T1000 (cell line): ENCODE measurements at regions not wholly inside any gene's neighbourhood (a gene's known extent, or its start where the extent isn't known, plus 50 kb on each side); places are given as distances from the start of the nearest gene placed in this dataset.
"Not testable (repeated sequence)": the region's sequence is repeated elsewhere in the genome, so short reads cannot be mapped to it uniquely, and the experiment has no call there.

ENCODE experiments used
- DNase-seq: peaks from one replicate; lab custom pipeline; 2025; ENCODE audit warnings: mixed read lengths; lab: John Stamatoyannopoulos, UW

GRCh38 chr2:126222278-126222677, 433.7 kb upstream of the GYPC start:
- DNase-seq: no peak

DNA sequence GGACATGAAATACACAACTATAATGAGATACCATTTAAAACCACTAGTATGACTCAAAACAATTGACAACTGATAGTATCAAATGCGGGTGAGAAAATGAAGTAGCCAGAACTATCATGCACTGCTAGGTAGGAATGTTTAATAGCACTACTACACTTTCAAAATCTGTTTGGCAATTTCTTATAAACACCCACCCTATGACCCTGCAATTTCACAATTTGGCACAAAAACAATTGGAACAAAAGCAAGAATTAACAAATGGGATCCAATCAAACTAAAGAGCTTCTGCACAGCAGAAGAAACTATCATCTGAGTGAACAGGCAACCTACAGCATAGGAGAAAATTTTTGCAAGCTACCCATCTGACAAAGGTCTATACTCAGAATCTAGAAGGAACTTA, 431.2 kb upstream of the GYPC start:
- DNase-seq: no peak

DNA sequence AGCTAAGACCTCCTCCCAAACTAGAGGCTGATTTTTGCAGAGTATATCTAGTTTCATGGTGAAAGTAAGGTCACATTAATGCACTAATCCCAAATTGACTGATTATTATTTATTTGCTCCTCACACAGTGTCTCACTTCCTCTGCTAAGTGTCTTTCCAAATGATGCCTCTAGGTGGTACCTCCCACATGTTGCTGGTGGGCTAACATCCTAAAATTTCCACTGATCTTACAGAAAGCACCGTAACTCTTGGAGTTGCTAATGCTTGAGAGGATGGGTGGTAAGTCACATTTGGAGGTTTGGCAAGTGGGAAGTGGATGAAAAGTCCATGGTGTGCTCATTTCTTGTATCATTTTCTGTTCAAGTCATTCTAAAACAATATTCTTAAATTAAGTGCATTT, 428.7 kb upstream of the GYPC start:
- no peak for DNase-seq

DNA sequence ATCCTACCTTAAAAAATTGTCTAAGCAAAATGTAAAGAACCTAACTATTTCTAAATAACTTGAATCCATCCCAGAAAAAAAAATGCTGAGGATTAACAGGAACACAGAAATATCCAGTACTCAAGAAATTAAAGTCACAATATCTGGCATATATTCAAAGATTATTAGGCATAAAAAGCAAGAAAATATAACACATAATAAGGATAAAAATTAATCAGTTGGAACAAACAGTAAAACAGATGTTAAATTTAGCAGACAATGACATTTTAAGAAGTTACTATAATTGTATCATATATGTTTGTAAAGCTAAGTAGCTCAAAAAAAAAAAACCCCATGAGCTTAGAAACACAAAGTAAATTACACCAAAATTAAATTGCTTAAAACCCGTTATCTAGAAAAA, 427.4 kb upstream of the GYPC start:
- no peak for DNase-seq

- no peak for DNase-seq
Observed at GRCh38 chr2:126238251-126238650, 417.7 kb upstream of the GYPC start.

GRCh38 chr2:126239320-126239955, 416.5 kb upstream of the GYPC start:
- no peak for DNase-seq

GRCh38 chr2:126241001-126241400, 415.0 kb upstream of the GYPC start:
- DNase-seq: no peak

- no peak for DNase-seq
Observed at GRCh38 chr2:126241411-126241810, 414.5 kb upstream of the GYPC start.

- DNase-seq: no peak
Observed at GRCh38 chr2:126244937-126245336, 411.0 kb upstream of the GYPC start.

DNA sequence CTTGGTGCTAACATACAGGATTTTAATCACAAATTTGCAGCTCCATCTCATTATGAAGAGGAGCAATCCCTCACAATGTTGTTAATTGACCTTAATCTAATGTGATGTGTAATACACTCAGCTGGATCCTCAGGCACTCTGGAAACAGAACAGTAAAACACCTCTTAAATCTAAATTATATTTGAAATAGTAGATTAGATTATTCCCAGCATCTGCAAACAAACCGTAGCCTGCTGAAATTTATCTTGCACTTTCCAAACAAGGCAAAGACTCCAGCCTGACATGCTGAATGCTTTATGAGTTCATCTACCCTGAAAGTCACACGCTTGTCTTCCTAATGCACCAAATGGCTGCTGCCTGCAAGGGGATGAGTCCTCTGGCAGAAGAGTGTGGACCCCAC, 402.3 kb upstream of the GYPC start:
- no peak for DNase-seq

GRCh38 chr2:126264625-126265024, 391.3 kb upstream of the GYPC start:
- no peak for DNase-seq

DNA sequence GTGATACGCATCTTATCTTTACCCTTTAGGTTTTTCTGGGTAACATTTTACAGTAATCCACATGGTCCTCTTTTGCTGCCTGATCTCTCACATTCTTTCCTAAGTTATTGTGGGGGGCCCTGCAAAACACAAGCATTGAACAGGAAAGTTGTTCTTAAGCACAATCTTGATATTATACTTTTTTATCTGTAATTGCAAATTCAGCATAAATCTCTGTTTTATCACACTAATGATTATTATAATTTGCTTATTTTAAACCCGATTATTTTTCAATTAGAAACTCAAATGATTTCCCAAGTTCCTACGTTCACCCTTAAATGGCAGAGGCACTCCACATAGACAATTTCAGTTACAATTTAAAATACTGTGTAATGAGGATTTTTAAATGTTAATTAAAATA, 386.0 kb upstream of the GYPC start:
- no peak for DNase-seq

- DNase-seq: no peak
Observed at GRCh38 chr2:126270587-126270986, 385.4 kb upstream of the GYPC start.

- DNase-seq: no peak
Observed at GRCh38 chr2:126272401-126272800, 383.6 kb upstream of the GYPC start.

DNA sequence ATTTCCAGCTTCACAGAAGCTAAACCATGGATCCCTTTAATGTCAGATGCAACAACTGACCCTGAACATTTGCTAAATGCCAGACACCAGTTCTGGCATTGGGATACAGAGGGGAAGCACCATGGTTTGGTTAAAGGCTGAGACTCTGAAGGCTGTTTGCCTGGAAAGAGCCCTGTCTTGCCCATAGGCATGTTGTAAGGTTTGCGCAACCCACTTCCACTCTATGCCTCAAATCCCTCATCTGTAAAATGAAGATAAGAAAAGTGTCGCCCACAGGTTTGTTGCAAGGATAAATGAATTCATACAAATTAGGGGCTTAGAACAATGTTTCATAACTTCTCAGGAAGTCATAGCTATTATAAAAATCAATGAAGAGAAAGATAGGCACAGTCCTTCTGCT, 380.9 kb upstream of the GYPC start:
- no peak for DNase-seq

DNA sequence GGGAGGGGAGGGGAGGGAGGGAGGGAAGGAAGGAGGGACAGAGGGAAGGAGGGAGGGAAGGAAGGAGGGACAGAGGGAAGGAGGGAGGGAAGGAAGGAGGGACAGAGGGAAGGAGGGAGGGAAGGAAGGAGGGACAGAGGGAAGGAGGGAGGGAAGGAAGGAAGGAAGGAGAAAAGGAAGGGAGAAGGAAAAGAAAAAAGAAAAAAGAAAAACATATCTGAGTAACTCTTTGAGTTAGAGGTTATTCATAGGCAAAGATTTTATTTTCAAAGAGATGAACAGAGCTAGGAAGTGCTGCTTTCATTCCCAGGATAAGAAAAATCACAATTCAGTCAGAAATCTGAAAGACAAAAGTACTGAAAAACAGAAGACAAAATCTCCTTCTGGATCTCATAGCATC, 379.7 kb upstream of the GYPC start:
- not testable (repeated sequence) for DNase-seq

- no peak for DNase-seq
Observed at GRCh38 chr2:126288362-126288761, 367.6 kb upstream of the GYPC start.

DNA sequence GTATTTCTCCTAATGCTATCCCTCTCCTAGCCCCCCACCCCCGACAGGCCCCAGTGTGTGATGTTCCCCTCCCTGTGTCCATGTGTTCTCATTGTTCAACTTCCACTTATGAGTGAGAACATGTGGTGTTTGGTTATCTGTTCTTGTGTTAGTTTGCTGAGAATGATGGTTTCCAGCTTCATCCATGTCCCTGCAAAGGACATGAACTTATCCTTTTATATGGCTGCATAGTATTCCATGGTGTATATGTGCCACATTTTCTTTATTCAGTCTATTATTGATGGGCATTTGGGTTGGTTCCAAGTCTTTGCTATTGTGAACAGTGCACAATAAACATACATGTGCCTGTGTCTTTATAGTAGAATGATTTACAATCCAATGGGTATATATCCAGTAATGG, 362.0 kb upstream of the GYPC start:
- not testable (repeated sequence) for DNase-seq

- DNase-seq: no peak
Observed at GRCh38 chr2:126299469-126299976, 356.4 kb upstream of the GYPC start.

GRCh38 chr2:126300348-126300747, 355.6 kb upstream of the GYPC start:
- DNase-seq: no peak

DNA sequence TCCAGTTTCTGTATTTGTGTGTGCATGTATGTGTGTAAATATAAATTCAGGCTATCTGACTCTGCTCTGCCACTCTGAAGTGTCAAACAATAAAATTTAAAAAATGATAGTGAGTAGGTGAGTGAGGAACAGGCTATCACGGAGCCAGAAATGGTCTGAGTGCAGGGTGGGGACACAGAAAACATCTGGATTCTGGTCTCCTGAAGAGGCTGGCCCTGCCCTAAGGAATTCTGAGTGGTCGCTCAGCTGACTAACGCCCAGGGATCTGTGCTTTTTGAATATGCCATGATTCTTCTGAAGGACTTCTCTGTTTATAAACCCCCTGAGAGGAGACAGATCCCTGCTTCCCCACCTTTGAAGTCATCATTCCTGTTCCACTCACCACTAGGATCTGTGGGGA, 353.9 kb upstream of the GYPC start:
- DNase-seq: no peak

DNA sequence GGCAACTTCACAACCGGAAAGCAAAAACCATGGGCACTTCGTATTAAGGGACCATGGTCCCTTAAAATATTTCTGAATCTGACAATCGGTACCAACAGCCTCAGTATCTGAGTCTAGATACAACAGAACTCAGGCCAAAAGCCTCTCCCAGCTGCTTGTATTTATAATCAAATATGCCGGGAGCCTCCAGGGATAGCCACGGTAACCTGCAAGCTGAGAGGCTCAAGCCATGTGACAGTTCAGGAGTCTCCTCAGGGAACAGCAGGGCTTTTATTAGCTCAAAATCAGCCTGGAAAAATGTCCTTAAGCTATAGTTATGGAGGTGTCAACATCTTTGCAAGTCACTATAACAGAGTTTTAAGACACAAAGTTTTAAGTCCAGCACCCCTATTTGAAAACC, 352.8 kb upstream of the GYPC start:
- DNase-seq: no peak

- no peak for DNase-seq
Observed at GRCh38 chr2:126304154-126304553, 351.8 kb upstream of the GYPC start.

DNA sequence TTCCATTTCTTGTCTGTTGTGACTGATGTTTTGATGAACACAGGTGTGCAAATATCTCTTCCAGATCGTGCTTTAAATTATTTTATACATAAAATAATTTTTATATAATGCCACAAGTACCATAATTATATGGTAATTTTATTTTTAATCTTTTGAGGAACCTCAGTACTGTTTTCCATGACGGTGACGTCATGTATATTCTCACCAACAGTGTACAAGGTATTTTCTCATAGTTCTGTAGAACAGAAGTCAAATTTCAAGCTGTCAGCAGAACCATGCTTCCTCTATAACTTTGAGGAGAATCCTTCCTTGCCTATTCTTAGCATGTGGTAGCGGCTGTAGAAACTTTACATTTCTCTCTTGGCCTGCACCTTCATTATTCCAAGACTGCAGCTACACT, 349.4 kb upstream of the GYPC start:
- no peak for DNase-seq
